AG04450 (cell line): ENCODE measurements at regions not wholly inside any gene's neighbourhood (a gene's known extent, or its start where the extent isn't known, plus 50 kb on each side); places are given as distances from the start of the nearest gene placed in this dataset.

Experiments
- CTCF ChIA-PET: fragments of 300-600, 350-600 bp; formaldehyde crosslinking; extraction: SDS; loops from one replicate; lab custom pipeline; 2022; ENCODE audit warnings: antibody characterized with exemption, inconsistent platforms; lab: Charles Lee
- POLR2A ChIA-PET: fragments of 350-600 bp; formaldehyde crosslinking; extraction: SDS; loops from one replicate; lab custom pipeline; 2021; ENCODE audit warnings: antibody characterized with exemption, inconsistent platforms; lab: Yijun Ruan, JAX
- DNase-seq: peaks from one replicate; pipeline ENCODE4 v3.0.0-alpha.2; 2011; ENCODE audit warnings: low read depth, low spot score
- H3K27ac ChIP-seq: one replicate; pipeline ENCODE4 v1.5.1; 2012; ENCODE audit warnings: low read depth, low read length, control low read depth
- H3K27me3 ChIP-seq: one replicate; pipeline ENCODE4 v1.6.0; 2012; ENCODE audit warnings: low read length; ENCODE audit not compliant: control insufficient read depth, insufficient read depth
- H3K4me3 ChIP-seq: 2 replicates; pipeline ENCODE4 v1.5.1; 2011; ENCODE audit warnings: mild to moderate bottlenecking, low read depth, low read length, control low read depth
- H3K9me3 ChIP-seq: 2 replicates; pipeline ENCODE4 v1.5.1; 2012; ENCODE audit warnings: low read length; ENCODE audit not compliant: control insufficient read depth, insufficient read depth
- TF ChIP-seq, protein P1 (sequence below): IDR thresholded peaks from 2 replicates; pipeline ENCODE4 v1.5.1; 2011; ENCODE audit warnings: low read depth, low read length, control low read depth, inconsistent platforms

DNA sequence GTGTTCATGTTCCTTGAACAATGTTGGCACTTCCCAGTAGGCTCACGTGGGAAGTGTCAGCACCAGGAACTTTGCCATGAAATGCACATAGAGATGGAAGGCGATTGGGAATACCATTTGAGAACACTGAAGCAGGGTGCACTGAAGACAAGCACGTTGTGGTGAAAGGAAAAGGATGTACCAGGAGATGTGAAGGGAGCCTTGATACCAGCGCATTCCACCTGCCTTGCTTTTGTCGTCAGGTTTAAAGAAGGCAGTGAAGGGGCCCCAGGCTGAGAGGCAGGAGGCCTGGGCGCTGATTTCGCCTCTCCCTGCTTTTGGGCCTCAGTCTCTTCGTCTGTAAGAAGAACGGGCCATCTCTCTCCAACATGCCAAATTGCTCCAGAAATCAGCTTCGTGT is 194.5 kb upstream of the HES1 start:
- ChIA-PET POLR2A (no interaction called here), CTCF (no interaction called here)
- H3K27ac ChIP-seq: no peak overlapping the region
- no peak overlapping the region for H3K4me3 ChIP-seq
- H3K27me3 ChIP-seq: peaks cover 38% of the 10 kb centered on the region
- TF ChIP-seq, protein P1, sequence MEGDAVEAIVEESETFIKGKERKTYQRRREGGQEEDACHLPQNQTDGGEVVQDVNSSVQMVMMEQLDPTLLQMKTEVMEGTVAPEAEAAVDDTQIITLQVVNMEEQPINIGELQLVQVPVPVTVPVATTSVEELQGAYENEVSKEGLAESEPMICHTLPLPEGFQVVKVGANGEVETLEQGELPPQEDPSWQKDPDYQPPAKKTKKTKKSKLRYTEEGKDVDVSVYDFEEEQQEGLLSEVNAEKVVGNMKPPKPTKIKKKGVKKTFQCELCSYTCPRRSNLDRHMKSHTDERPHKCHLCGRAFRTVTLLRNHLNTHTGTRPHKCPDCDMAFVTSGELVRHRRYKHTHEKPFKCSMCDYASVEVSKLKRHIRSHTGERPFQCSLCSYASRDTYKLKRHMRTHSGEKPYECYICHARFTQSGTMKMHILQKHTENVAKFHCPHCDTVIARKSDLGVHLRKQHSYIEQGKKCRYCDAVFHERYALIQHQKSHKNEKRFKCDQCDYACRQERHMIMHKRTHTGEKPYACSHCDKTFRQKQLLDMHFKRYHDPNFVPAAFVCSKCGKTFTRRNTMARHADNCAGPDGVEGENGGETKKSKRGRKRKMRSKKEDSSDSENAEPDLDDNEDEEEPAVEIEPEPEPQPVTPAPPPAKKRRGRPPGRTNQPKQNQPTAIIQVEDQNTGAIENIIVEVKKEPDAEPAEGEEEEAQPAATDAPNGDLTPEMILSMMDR: no peak
- no peaks in the 10 kb centered on the region for H3K9me3 ChIP-seq
- DNase-seq: no peak

DNA sequence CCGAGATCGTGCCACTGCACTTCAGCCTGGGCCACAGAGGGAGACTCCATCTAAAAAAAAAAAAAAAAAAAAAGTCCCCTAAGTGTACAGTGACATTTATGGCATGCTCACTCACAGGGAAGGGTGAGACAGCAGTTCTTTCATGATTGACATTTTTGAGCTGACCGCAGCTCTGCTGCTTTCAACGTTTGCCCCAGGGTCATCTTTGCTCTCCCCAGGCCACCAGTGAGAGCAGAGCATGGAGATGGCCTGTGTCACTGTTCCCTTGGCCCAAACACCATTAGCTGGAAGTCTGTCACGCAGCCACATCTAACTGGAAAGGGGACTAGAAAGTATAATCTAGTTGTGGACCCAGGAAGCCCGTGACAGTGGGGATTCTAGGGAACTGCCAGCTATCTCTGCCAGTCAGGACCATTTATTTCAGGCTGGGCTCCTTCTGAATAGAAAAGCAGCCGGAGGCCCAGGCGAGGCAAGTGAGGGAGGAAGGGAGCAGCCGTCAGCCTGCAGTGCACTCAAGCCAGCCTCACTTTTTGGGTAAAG is 193.4 kb upstream of the HES1 start:
- CTCF ChIA-PET: no interaction called here
- TF ChIP-seq, protein P1: no peak

DNA sequence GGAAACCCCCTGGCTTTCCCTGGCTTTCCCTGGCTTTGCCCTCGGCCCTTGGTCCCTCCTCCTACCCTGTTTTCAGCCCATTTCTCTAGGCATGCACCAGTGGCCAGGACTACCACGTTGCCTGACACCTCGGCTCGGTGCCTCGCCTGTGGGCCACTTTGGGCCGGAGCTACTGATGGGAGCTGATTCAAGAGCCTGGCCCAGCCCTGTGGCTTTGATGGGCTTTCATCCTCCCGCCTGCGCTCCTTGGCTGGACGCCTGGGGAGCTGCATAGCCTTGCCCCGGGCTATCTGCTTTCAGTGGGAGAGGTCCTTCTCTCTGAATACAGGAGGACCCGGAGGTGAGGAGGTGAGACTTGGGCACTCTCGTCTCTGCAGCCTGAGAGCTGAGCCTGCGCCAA is 192.7 kb upstream of the HES1 start:
- ChIA-PET POLR2A (no interaction called here), CTCF (interaction anchor here (0.6 kb wide), 1 partner anchor 27 kb away, joined by 3 read pairs; no protein-coding TSS in a partner anchor)
- TF ChIP-seq, protein P1: no peak
- peaks cover 34% of the 10 kb centered on the region for H3K27me3 ChIP-seq
- no peaks in the 10 kb centered on the region for H3K9me3 ChIP-seq
- no peak for DNase-seq
- H3K4me3 ChIP-seq: no peak overlapping the region
- no peak overlapping the region for H3K27ac ChIP-seq

More for the DNA sequence above, 193.4 kb upstream of the HES1 start:
- no peak overlapping the region for H3K27ac ChIP-seq
- no peaks in the 10 kb centered on the region for H3K9me3 ChIP-seq
- H3K27me3 ChIP-seq: peaks cover 37% of the 10 kb centered on the region
- DNase-seq: no peak
- POLR2A ChIA-PET: no interaction called here
- no peak overlapping the region for H3K4me3 ChIP-seq

DNA sequence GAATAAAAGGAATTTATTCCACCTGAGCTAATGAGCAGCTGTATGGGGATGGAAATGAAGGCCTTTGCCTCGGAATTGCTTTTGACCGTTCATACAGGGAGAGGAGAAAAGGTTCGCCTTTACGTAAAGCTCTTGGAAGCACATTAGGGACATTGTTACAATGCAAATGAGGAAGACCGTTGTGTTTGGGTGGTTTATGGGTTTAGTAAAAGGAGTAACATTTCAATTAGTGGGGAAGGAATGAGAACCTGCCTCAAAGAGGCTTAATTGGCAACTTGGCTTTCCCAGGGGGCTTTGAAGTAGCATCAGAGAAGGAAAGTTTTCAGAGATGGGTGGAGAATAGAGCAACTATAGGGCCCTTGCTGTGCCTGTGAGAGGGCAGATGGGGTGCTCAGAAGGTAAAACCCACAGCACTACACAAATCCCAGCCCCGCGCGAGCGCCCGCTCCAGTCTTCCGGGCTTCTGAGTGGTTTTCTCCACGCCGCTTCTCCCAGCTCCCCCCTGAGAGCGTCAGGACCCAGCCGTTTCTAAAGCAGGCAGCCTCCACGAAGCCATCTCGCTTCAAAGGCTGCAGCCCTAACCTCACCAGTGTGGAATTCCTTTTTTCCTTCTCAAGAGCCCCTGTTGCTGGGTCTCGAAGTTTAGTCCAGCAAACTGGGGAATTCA is 192.0 kb upstream of the HES1 start:
- CTCF ChIA-PET: interaction anchor here (0.6 kb wide), 1 partner anchor 26 kb away, joined by 3 read pairs; no protein-coding TSS in a partner anchor
- no peaks in the 10 kb centered on the region for H3K9me3 ChIP-seq
- peaks cover 38% of the 10 kb centered on the region for H3K27me3 ChIP-seq
- TF ChIP-seq, protein P1: no peak
- H3K27ac ChIP-seq: no peak overlapping the region
- POLR2A ChIA-PET: no interaction called here
- no peak for DNase-seq
- no peak overlapping the region for H3K4me3 ChIP-seq

DNA sequence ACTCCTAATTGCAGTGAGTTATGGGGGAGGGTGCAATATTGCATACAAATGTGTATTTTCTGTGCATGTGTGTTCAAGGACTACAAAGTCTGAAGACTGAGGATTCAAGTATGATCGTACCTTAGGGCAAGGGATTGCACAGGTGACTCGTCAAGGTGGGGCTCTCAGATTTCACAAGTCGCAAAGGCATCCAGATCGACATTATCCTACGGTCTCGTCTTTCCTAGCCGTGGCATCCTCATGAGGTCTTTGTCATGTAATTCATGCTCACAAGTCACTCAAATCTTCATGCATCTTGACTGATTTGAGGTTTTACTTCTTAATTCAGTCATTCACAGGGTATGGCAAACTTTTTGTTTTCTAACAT is 191.4 kb upstream of the HES1 start:
- ChIA-PET CTCF (no interaction called here), POLR2A (no interaction called here)
- Histone ChIP-seq H3K9me3 (no peaks in the 10 kb centered on the region), H3K27ac (no peak overlapping the region), H3K27me3 (peaks cover 37% of the 10 kb centered on the region), H3K4me3 (no peak overlapping the region)
- no peak for DNase-seq
- TF ChIP-seq, protein P1: no peak
